ENCODE measurements at regions not wholly inside any gene's neighbourhood (a gene's known extent, or its start where the extent isn't known, plus 50 kb on each side); places are given as distances from the start of the nearest gene placed in this dataset.

DNA sequence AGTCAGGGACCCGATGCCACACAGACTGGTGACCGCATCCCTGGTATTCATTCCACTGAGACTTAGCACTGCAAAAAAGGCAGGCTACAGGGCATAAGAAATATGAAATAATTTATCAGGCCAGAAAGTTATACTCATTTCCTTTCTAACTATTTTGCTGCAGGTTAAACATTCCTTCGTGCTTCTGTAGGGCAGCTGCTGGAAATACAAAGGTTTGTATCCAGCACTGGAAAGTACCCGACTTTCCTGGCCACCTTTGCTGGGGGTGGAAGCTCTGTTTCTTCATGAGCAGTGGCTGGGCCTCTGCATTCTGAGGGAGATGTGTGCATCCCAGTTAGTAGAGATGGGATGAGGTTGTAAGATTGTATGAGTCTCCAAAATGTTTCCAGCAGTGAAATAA is 478.6 kb upstream of the WWC1 start:
- TF ChIP-seq JUN (IDR thresholded peaks at IDR 0.05; ENCODE audit: borderline replicate concordance, insufficient read depth, insufficient read length, low read depth) (no peak), POLR2AphosphoS5 (IDR thresholded peaks at IDR 0.05; ENCODE audit: insufficient read depth, low read depth, low read length) (no peak), POLR2A (IDR thresholded peaks at IDR 0.05; ENCODE audit: low read depth, low read length) (no peak), FOS (IDR thresholded peaks at IDR 0.05; ENCODE audit: borderline replicate concordance, insufficient read depth, low read length) (no peak), EZH2 (IDR thresholded peaks at IDR 0.05; ENCODE audit: borderline replicate concordance, low read depth, low read length, severe bottlenecking) (no peak), GATA2 (IDR thresholded peaks at IDR 0.05; ENCODE audit: insufficient read depth, insufficient read length, low read depth, low read length) (no peak), MYC (IDR thresholded peaks at IDR 0.05; ENCODE audit: low read depth, low read length) (no peak)
- TF ChIP-seq, protein P1, sequence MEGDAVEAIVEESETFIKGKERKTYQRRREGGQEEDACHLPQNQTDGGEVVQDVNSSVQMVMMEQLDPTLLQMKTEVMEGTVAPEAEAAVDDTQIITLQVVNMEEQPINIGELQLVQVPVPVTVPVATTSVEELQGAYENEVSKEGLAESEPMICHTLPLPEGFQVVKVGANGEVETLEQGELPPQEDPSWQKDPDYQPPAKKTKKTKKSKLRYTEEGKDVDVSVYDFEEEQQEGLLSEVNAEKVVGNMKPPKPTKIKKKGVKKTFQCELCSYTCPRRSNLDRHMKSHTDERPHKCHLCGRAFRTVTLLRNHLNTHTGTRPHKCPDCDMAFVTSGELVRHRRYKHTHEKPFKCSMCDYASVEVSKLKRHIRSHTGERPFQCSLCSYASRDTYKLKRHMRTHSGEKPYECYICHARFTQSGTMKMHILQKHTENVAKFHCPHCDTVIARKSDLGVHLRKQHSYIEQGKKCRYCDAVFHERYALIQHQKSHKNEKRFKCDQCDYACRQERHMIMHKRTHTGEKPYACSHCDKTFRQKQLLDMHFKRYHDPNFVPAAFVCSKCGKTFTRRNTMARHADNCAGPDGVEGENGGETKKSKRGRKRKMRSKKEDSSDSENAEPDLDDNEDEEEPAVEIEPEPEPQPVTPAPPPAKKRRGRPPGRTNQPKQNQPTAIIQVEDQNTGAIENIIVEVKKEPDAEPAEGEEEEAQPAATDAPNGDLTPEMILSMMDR (IDR thresholded peaks at IDR 0.05; ENCODE audit: extremely low read depth in 1 of 2, insufficient read depth in 1 of 2, low read depth in 1 of 2, low read length in 2 of 2) = no peak
- TF ChIP-seq, protein P2, sequence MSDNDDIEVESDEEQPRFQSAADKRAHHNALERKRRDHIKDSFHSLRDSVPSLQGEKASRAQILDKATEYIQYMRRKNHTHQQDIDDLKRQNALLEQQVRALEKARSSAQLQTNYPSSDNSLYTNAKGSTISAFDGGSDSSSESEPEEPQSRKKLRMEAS (IDR thresholded peaks at IDR 0.05; ENCODE audit: insufficient read depth, insufficient read length) = no peak
- no peaks in the 10 kb centered on the region for H3K36me3 ChIP-seq (ENCODE audit: control insufficient read depth in 2 of 2, extremely low read depth in 1 of 2, insufficient read depth in 2 of 2, low read length in 2 of 2)
- DNase-seq (ENCODE audit: low read depth, low spot score) = no peak
- BruUV-seq (replicated peaks) = no TSS peak
- dilution Hi-C loops (cut with MboI; ENCODE audit: extremely low pct_ligation_motif_present, low sequenced_read_pairs) (no loop called here), intact Hi-C loops (cut with micrococcal nuclease) (no loop called here)
- peaks cover 9% of the 10 kb centered on the region for H3K9me3 ChIP-seq (replicated peaks; ENCODE audit: control insufficient read depth, insufficient read depth, low read length)
- H3K9me1 ChIP-seq (replicated peaks; ENCODE audit: control insufficient read depth, extremely low read depth, insufficient read depth, low read length) = no peaks in the 10 kb centered on the region
- no peaks in the 10 kb centered on the region for H3K27me3 ChIP-seq (ENCODE audit: control insufficient read depth in 2 of 2, insufficient read depth in 2 of 2, low read length in 2 of 2)
- no peak overlapping the region for H3K9ac ChIP-seq (replicated peaks; ENCODE audit: extremely low read depth, insufficient read depth, low read length)
- no peaks in the 10 kb centered on the region for H4K20me1 ChIP-seq (replicated peaks; ENCODE audit: control insufficient read depth, extremely low read depth, insufficient read depth, low read length)
- POLR2A ChIA-PET = no interaction called here
- H3K79me2 ChIP-seq (ENCODE audit: control insufficient read depth, insufficient read depth, low read length) = no peaks in the 10 kb centered on the region
- no peak overlapping the region for H2AFZ ChIP-seq (ENCODE audit: low read depth, low read length)
- H3K4me3 ChIP-seq (replicated peaks in 1 of 3; ENCODE audit: insufficient read depth in 1 of 3, low read depth in 1 of 3, low read length in 3 of 3) = no peak overlapping the region
- CTCF ChIA-PET = no interaction called here
- no peak overlapping the region for H3K4me2 ChIP-seq (ENCODE audit: insufficient read depth, low read length)
- no peaks in the 10 kb centered on the region for H3K4me1 ChIP-seq (ENCODE audit: control insufficient read depth, extremely low read depth, insufficient read depth, low read length)
- no peak overlapping the region for H3K27ac ChIP-seq (ENCODE audit: insufficient read depth, low read depth, low read length)
- FAIRE-seq = no peak

Data from endothelial cell of umbilical vein (primary cell).